Astrocyte (in vitro differentiated cells and primary cell): ENCODE measurements at regions not wholly inside any gene's neighbourhood (a gene's known extent, or its start where the extent isn't known, plus 50 kb on each side); places are given as distances from the start of the nearest gene placed in this dataset.

Experiments
- EZH2 ChIP-seq: IDR thresholded peaks from 2 replicates; pipeline ENCODE4 v1.6.1; 2012; ENCODE audit warnings: mild to moderate bottlenecking, low read length, inconsistent platforms; ENCODE audit not compliant: insufficient read depth
- TF ChIP-seq, protein P1 (sequence below): IDR thresholded peaks from 2 replicates; pipeline ENCODE4 v1.5.1; 2011; ENCODE audit warnings: low read depth, mild to moderate bottlenecking, inconsistent platforms, low read length, moderate library complexity; ENCODE audit not compliant: insufficient read depth

DNA sequence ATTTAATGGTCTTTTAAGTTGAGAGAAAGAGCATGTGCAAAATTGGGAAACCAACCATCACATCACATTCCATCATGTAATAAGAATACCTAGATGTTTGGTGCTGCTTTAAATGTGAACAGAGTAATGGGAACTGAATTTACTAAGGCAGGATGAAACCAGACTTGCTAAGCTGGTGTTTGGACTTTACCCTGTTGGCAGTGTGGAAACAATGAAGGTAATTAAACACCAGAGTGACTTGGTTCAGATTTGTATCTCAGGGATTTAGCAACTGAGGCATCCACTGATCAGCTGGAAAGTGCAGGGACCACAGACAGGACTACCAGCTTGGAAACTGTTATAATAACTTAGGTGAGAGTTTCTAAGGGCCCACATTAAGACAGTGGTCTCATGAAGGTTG lies 263.4 kb downstream of the OLFM3 start:
- TF ChIP-seq, protein P1, sequence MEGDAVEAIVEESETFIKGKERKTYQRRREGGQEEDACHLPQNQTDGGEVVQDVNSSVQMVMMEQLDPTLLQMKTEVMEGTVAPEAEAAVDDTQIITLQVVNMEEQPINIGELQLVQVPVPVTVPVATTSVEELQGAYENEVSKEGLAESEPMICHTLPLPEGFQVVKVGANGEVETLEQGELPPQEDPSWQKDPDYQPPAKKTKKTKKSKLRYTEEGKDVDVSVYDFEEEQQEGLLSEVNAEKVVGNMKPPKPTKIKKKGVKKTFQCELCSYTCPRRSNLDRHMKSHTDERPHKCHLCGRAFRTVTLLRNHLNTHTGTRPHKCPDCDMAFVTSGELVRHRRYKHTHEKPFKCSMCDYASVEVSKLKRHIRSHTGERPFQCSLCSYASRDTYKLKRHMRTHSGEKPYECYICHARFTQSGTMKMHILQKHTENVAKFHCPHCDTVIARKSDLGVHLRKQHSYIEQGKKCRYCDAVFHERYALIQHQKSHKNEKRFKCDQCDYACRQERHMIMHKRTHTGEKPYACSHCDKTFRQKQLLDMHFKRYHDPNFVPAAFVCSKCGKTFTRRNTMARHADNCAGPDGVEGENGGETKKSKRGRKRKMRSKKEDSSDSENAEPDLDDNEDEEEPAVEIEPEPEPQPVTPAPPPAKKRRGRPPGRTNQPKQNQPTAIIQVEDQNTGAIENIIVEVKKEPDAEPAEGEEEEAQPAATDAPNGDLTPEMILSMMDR, result no peak
- no peak for TF ChIP-seq EZH2
